ENCODE measurements at regions not wholly inside any gene's neighbourhood (a gene's known extent, or its start where the extent isn't known, plus 50 kb on each side); places are given as distances from the start of the nearest gene placed in this dataset.
"Not testable (repeated sequence)": the region's sequence is repeated elsewhere in the genome, so short reads cannot be mapped to it uniquely, and the experiment has no call there.

- H4K5ac ChIP-seq (ENCODE audit: insufficient read length, low read depth, low read length): no peak overlapping the region
- no peak overlapping the region for H2BK20ac ChIP-seq (ENCODE audit: low read depth, low read length, poor library complexity, severe bottlenecking)
- no peak overlapping the region for H3K14ac ChIP-seq (ENCODE audit: insufficient read depth, low read length)
- no CpG with 5 or more reads among the region's 4 CpGs for WGBS (ENCODE audit: extremely low coverage, insufficient read length, low lambda C conversion rate)
- no peak overlapping the region for H3T11ph ChIP-seq (ENCODE audit: low read length)
- Mint-ChIP-seq H3K4me3 (no peak overlapping the region), H3K4me1 (no peaks in the 10 kb centered on the region), H3K27ac (no peak overlapping the region), H3K9me3 (peaks cover 0 to 8% of the 10 kb centered on the region in 2 experiments; a peak in 1 of 5 replicates), H3K36me3 (ENCODE audit: insufficient read depth in 1 of 3, low read depth in 3 of 3) (no peaks in the 10 kb centered on the region; a peak in 2 of 7 replicates), H3K27me3 (ENCODE audit: low read depth) (peaks cover 4% of the 10 kb centered on the region)
- no peaks in the 10 kb centered on the region for H3K23me2 ChIP-seq (ENCODE audit: insufficient read length, low read depth, low read length, poor library complexity, severe bottlenecking)
- no peak for DNase-seq
- TF ChIP-seq CTCF (conservative IDR thresholded peaks at IDR 0.05): no peak
- H3K4me1 ChIP-seq (ENCODE audit: insufficient read depth, low read length): no peaks in the 10 kb centered on the region
- H3K27ac ChIP-seq (ENCODE audit: insufficient read length, low read depth, low read length): no peak overlapping the region
- H3K23ac ChIP-seq (ENCODE audit: insufficient read length, low read depth, low read length): no peak overlapping the region
- H4K8ac ChIP-seq (replicated peaks; ENCODE audit: insufficient read length, low read depth, low read length): no peak overlapping the region
- no peak overlapping the region for H3K4me2 ChIP-seq (ENCODE audit: insufficient read depth, insufficient read length, low read length)
- H2BK120ac ChIP-seq (ENCODE audit: low read depth, low read length, poor library complexity, severe bottlenecking): no peak overlapping the region
- H2AFZ ChIP-seq (ENCODE audit: low read length): no peak overlapping the region
- no peaks in the 10 kb centered on the region for H3K79me2 ChIP-seq (ENCODE audit: insufficient read depth, low read length)
- H2BK15ac ChIP-seq (ENCODE audit: low read depth, low read length): no peak overlapping the region
- no peak overlapping the region for H3K9ac ChIP-seq (ENCODE audit: extremely low read depth, insufficient read length, low read length)
- no peaks in the 10 kb centered on the region for H3K9me3 ChIP-seq (ENCODE audit: control insufficient read depth, low read depth, low read length)
- H3K56ac ChIP-seq (ENCODE audit: insufficient read length, low read depth, low read length): no peak overlapping the region
- H3K4ac ChIP-seq (ENCODE audit: low read depth, low read length): no peak overlapping the region
- no peak overlapping the region for H2AK5ac ChIP-seq (ENCODE audit: insufficient read length, low read length)
- H4K20me1 ChIP-seq (ENCODE audit: control insufficient read depth, insufficient read depth, insufficient read length): no peaks in the 10 kb centered on the region
- H3K18ac ChIP-seq (ENCODE audit: insufficient read length, low read depth, low read length): no peak overlapping the region
- no peak overlapping the region for H4K91ac ChIP-seq (ENCODE audit: insufficient read length, low read depth, low read length)
- no peaks in the 10 kb centered on the region for H3K27me3 ChIP-seq (ENCODE audit: insufficient read depth, low read length)
- H3K79me1 ChIP-seq (ENCODE audit: insufficient read depth, low read depth, low read length, poor library complexity, severe bottlenecking): no peaks in the 10 kb centered on the region
- no peak overlapping the region for H2BK12ac ChIP-seq (ENCODE audit: insufficient read length, low read depth, low read length)
- no peak overlapping the region for H2BK5ac ChIP-seq (ENCODE audit: insufficient read length, low read length)
Measured at GRCh38 chr10:30197186-30197585, 137.8 kb upstream of the JCAD start.

- not testable (repeated sequence) for H3K27ac Mint-ChIP-seq
Measured at GRCh38 chr10:30196559-30196958, 137.2 kb upstream of the JCAD start.

More at GRCh38 chr10:30196559-30196958, 137.2 kb upstream of the JCAD start:
- H3K4ac ChIP-seq (ENCODE audit: low read depth, low read length); H3K56ac ChIP-seq (ENCODE audit: insufficient read length, low read depth, low read length); H2BK12ac ChIP-seq (ENCODE audit: insufficient read length, low read depth, low read length); H3K9ac ChIP-seq (ENCODE audit: extremely low read depth, insufficient read length, low read length); H4K8ac ChIP-seq (replicated peaks; ENCODE audit: insufficient read length, low read depth, low read length); H2AFZ ChIP-seq (ENCODE audit: low read length); H3K27me3 Mint-ChIP-seq (ENCODE audit: low read depth); H3T11ph ChIP-seq (ENCODE audit: low read length); H3K9me3 Mint-ChIP-seq; H4K20me1 ChIP-seq (ENCODE audit: control insufficient read depth, insufficient read depth, insufficient read length); H2BK15ac ChIP-seq (ENCODE audit: low read depth, low read length); H3K4me1 Mint-ChIP-seq; H3K36me3 Mint-ChIP-seq (ENCODE audit: insufficient read depth in 1 of 3, low read depth in 3 of 3); H2AK5ac ChIP-seq (ENCODE audit: insufficient read length, low read length); H4K91ac ChIP-seq (ENCODE audit: insufficient read length, low read depth, low read length); H3K79me2 ChIP-seq (ENCODE audit: insufficient read depth, low read length); H3K27ac ChIP-seq (ENCODE audit: insufficient read length, low read depth, low read length); H2BK120ac ChIP-seq (ENCODE audit: low read depth, low read length, poor library complexity, severe bottlenecking); H3K4me3 Mint-ChIP-seq; H3K18ac ChIP-seq (ENCODE audit: insufficient read length, low read depth, low read length); H3K79me1 ChIP-seq (ENCODE audit: insufficient read depth, low read depth, low read length, poor library complexity, severe bottlenecking); H3K14ac ChIP-seq (ENCODE audit: insufficient read depth, low read length); H2BK20ac ChIP-seq (ENCODE audit: low read depth, low read length, poor library complexity, severe bottlenecking); H4K5ac ChIP-seq (ENCODE audit: insufficient read length, low read depth, low read length); H3K23me2 ChIP-seq (ENCODE audit: insufficient read length, low read depth, low read length, poor library complexity, severe bottlenecking); H3K9me3 ChIP-seq (ENCODE audit: control insufficient read depth, low read depth, low read length); DNase-seq; H3K4me1 ChIP-seq (ENCODE audit: insufficient read depth, low read length); H3K23ac ChIP-seq (ENCODE audit: insufficient read length, low read depth, low read length); H3K4me2 ChIP-seq (ENCODE audit: insufficient read depth, insufficient read length, low read length); H2BK5ac ChIP-seq (ENCODE audit: insufficient read length, low read length); H3K27me3 ChIP-seq (ENCODE audit: insufficient read depth, low read length): not testable (repeated sequence)
- no CpG with 5 or more reads among the region's 2 CpGs for WGBS (ENCODE audit: extremely low coverage, insufficient read length, low lambda C conversion rate)
